GM12878 (cell line): ENCODE measurements at regions not wholly inside any gene's neighbourhood (a gene's known extent, or its start where the extent isn't known, plus 50 kb on each side); places are given as distances from the start of the nearest gene placed in this dataset.

Experiments used
- CHD2 ChIP-seq: IDR thresholded peaks from 2 replicates; pipeline ENCODE4 v1.6.1; 2011; ENCODE audit warnings: low read depth, low read length, improper control_type of control experiment, borderline replicate concordance
- CTCF ChIP-seq, 3 experiments: IDR thresholded peaks in 2 of 3; conservative IDR thresholded peaks in 1 of 3; 2 replicates each; pipeline ENCODE4 v1.5.1; 2011; ENCODE audit warnings: low read depth in 3 of 3, low read length in 3 of 3, mild to moderate bottlenecking in 3 of 3, control low read depth in 2 of 3, moderate library complexity in 2 of 3, inconsistent platforms in 1 of 3, mixed read lengths in 1 of 3; ENCODE audit not compliant: control insufficient read depth in 2 of 3, insufficient read depth in 1 of 3; ENCODE audit errors: extremely low read depth in 1 of 3
- EP300 ChIP-seq, 2 experiments: fragments of 150-350 bp in 1 of 2; IDR thresholded peaks; 2 replicates each; pipeline ENCODE4 v1.6.1; 2011 to 2012; ENCODE audit warnings: low read depth in 2 of 2, low read length in 2 of 2, borderline replicate concordance in 1 of 2, improper control_type of control experiment in 1 of 2, inconsistent platforms in 1 of 2; ENCODE audit not compliant: control insufficient read depth in 1 of 2
- EZH2 ChIP-seq: IDR thresholded peaks from 2 replicates; pipeline ENCODE4 v1.6.1; 2012; ENCODE audit warnings: low read depth, mild to moderate bottlenecking, control low read depth, inconsistent platforms, low read length, borderline replicate concordance; ENCODE audit not compliant: control insufficient read depth
- FOXM1 ChIP-seq: IDR thresholded peaks from 2 replicates; pipeline ENCODE4 v1.6.1; 2012; ENCODE audit warnings: low read depth, mild to moderate bottlenecking, inconsistent platforms, low read length, moderate library complexity
- NFYB ChIP-seq: IDR thresholded peaks from 2 replicates; pipeline ENCODE4 v1.6.1; 2011; ENCODE audit warnings: low read depth, mild to moderate bottlenecking, low read length, improper control_type of control experiment, moderate library complexity; ENCODE audit not compliant: insufficient read depth
- NR2C2 ChIP-seq: IDR thresholded peaks from 2 replicates; pipeline ENCODE4 v1.6.1; 2011; ENCODE audit warnings: borderline replicate concordance, low read depth; ENCODE audit not compliant: control insufficient read depth, insufficient read length
- NRF1 ChIP-seq: conservative IDR thresholded peaks from 2 replicates; pipeline ENCODE4 v1.6.1; 2011; ENCODE audit warnings: mild to moderate bottlenecking, low read depth, low read length, improper control_type of control experiment
- POLR2A ChIP-seq: IDR thresholded peaks from 2 replicates; pipeline ENCODE4 v1.6.1; 2011; ENCODE audit warnings: low read depth, mild to moderate bottlenecking, low read length
- SIN3A ChIP-seq: IDR thresholded peaks from 2 replicates; pipeline ENCODE4 v1.6.1; 2012; ENCODE audit warnings: low read depth, low read length, improper control_type of control experiment
- TAF1 ChIP-seq: IDR thresholded peaks from 2 replicates; pipeline ENCODE4 v1.6.1; 2011; ENCODE audit warnings: mild to moderate bottlenecking, low read depth, low read length, borderline replicate concordance
- TF ChIP-seq, protein P1 (sequence below): IDR thresholded peaks from 2 replicates; pipeline ENCODE4 v1.6.1; 2011; ENCODE audit warnings: low read depth, low read length, improper control_type of control experiment, borderline replicate concordance

DNA sequence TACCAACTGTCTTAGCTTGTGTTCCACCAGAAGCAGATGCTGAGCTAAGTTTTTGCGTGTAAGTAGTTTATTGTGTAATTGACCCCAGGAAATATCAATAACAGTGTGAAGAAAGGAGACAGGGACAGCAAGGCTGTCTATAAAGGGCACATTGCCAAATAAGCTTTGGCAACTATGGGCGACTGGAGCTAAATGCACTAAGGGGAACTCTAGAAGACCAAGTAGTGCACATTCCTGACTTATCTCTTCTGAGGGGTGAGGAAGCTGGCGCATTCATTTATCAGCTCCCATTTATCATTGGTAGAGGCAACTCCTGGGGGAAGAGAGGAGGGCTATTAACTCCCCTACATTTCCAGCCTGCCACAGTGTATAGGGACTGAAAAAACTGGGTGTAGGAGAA lies 135.0 kb downstream of the DLEU7 start:
- TF ChIP-seq CTCF (IDR thresholded peaks at IDR 0.05 in 2 of 3, conservative IDR thresholded peaks at IDR 0.05 in 1 of 3; ENCODE audit: control insufficient read depth in 2 of 3, extremely low read depth in 1 of 3, insufficient read depth in 1 of 3, low read depth in 3 of 3, low read length in 3 of 3): no peak
- no peak for TF ChIP-seq NFYB
- no peak for TF ChIP-seq NR2C2
- no peak for TF ChIP-seq TAF1
- TF ChIP-seq FOXM1: no peak
- no peak for TF ChIP-seq SIN3A
- TF ChIP-seq NRF1: no peak
- TF ChIP-seq CHD2: no peak
- TF ChIP-seq, protein P1, sequence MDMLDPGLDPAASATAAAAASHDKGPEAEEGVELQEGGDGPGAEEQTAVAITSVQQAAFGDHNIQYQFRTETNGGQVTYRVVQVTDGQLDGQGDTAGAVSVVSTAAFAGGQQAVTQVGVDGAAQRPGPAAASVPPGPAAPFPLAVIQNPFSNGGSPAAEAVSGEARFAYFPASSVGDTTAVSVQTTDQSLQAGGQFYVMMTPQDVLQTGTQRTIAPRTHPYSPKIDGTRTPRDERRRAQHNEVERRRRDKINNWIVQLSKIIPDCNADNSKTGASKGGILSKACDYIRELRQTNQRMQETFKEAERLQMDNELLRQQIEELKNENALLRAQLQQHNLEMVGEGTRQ: no peak
- TF ChIP-seq EZH2: no peak
- TF ChIP-seq POLR2A: no peak
- no peak for TF ChIP-seq EP300 (IDR thresholded peaks at IDR 0.05; ENCODE audit: borderline replicate concordance in 1 of 2, control insufficient read depth in 1 of 2, low read depth in 2 of 2, low read length in 2 of 2)
